Thoracic aorta (tissue), 2 donors: ENCODE measurements at regions not wholly inside any gene's neighbourhood (a gene's known extent, or its start where the extent isn't known, plus 50 kb on each side); places are given as distances from the start of the nearest gene placed in this dataset.
A peak's percentile ranks its signal among the peaks of the same experiment; 100 is the strongest.

Experiments used
- ATAC-seq: fragments of 150-250 bp; one replicate; pipeline ENCODE4 v1.8.0; 2017; ENCODE audit warnings: low read depth; ENCODE audit not compliant: insufficient number of reproducible peaks, low FRiP score
- DNase-seq: peaks from one replicate; pipeline ENCODE4 v3.0.0-alpha.2; 2020; ENCODE audit warnings: low spot score
- H3K27ac ChIP-seq, 2 donors: fragments of 200-600 bp; sonication (generic); 1 replicate in 1 of 2; 2 replicates in 1 of 2; pipeline ENCODE4 v1.5.1; 2016; ENCODE audit warnings: mild to moderate bottlenecking in 2 of 2, moderate library complexity in 2 of 2
- H3K27me3 ChIP-seq: fragments of 200-600 bp; sonication (generic); replicated peaks from 2 replicates; pipeline ENCODE4 v1.6.0; 2016; ENCODE audit warnings: mild to moderate bottlenecking; ENCODE audit not compliant: insufficient read depth
- H3K36me3 ChIP-seq: fragments of 200-600 bp; sonication (generic); one replicate; pipeline ENCODE4 v1.5.1; 2016
- H3K4me1 ChIP-seq, 2 donors: fragments of 200-600 bp; sonication (generic); 1 replicate in 1 of 2; 2 replicates in 1 of 2; pipeline versions ENCODE4 v1.5.1 to v1.6.0; 2016; ENCODE audit warnings: low read depth in 2 of 2, mild to moderate bottlenecking in 1 of 2; ENCODE audit not compliant: control insufficient read depth in 1 of 2
- H3K4me3 ChIP-seq: fragments of 200-600 bp; sonication (generic); 2 replicates; pipeline ENCODE4 v1.5.1; 2016; ENCODE audit warnings: mild to moderate bottlenecking
- H3K9me3 ChIP-seq: fragments of 200-600 bp; sonication (generic); 2 replicates; pipeline ENCODE4 v1.5.1; 2016
- CTCF ChIP-seq: fragments of 200-600 bp; sonication (generic); IDR thresholded peaks from one replicate; pipeline ENCODE4 v1.5.1; 2019; ENCODE audit warnings: antibody characterized with exemption

GRCh38 chr15:95558916-95559315 is 771.6 kb upstream of the NR2F2 start:
- no peak overlapping the region for H3K4me3 ChIP-seq
- H3K9me3 ChIP-seq = no peaks in the 10 kb centered on the region
- no peaks in the 10 kb centered on the region for H3K36me3 ChIP-seq
- ATAC-seq = no peak
- DNase-seq = no peak
- peaks cover 9 to 37% of the 10 kb centered on the region in 2 donors for H3K4me1 ChIP-seq
- TF ChIP-seq CTCF = no peak
- H3K27ac ChIP-seq = peak overlapping the region in 1 of 2 donors; percentile 69
- H3K27me3 ChIP-seq = no peaks in the 10 kb centered on the region

- peaks cover 9 to 37% of the 10 kb centered on the region in 2 donors for H3K4me1 ChIP-seq
- no peak for DNase-seq
- ATAC-seq = no peak
- TF ChIP-seq CTCF = no peak
- H3K27ac ChIP-seq = no peak overlapping the region
- H3K36me3 ChIP-seq = no peaks in the 10 kb centered on the region
- H3K9me3 ChIP-seq = no peaks in the 10 kb centered on the region
- no peak overlapping the region for H3K4me3 ChIP-seq
- H3K27me3 ChIP-seq = no peaks in the 10 kb centered on the region
Observed at GRCh38 chr15:95559875-95560394, 770.6 kb upstream of the NR2F2 start.

GRCh38 chr15:95561463-95561862 is 769.0 kb upstream of the NR2F2 start:
- Histone ChIP-seq H3K27ac (no peak overlapping the region), H3K9me3 (no peaks in the 10 kb centered on the region), H3K27me3 (no peaks in the 10 kb centered on the region), H3K36me3 (no peaks in the 10 kb centered on the region), H3K4me3 (no peak overlapping the region), H3K4me1 (peaks cover 7 to 29% of the 10 kb centered on the region in 2 donors)
- no peak for TF ChIP-seq CTCF
- DNase-seq (no peak), ATAC-seq (no peak)

- no peak overlapping the region for H3K4me3 ChIP-seq
- no peak for DNase-seq
- no peak overlapping the region for H3K27ac ChIP-seq
- no peaks in the 10 kb centered on the region for H3K9me3 ChIP-seq
- no peaks in the 10 kb centered on the region for H3K36me3 ChIP-seq
- ATAC-seq = no peak
- no peaks in the 10 kb centered on the region for H3K27me3 ChIP-seq
- TF ChIP-seq CTCF = no peak
- peaks cover 0 to 7% of the 10 kb centered on the region in 2 donors for H3K4me1 ChIP-seq
Observed at GRCh38 chr15:95563634-95564033, 766.9 kb upstream of the NR2F2 start.

- H3K4me1 ChIP-seq = no peaks in the 10 kb centered on the region
- no peak for DNase-seq
- no peaks in the 10 kb centered on the region for H3K36me3 ChIP-seq
- H3K27ac ChIP-seq = no peak overlapping the region
- no peak for ATAC-seq
- no peak overlapping the region for H3K4me3 ChIP-seq
- no peaks in the 10 kb centered on the region for H3K27me3 ChIP-seq
- no peaks in the 10 kb centered on the region for H3K9me3 ChIP-seq
- TF ChIP-seq CTCF = no peak
Observed at GRCh38 chr15:95565016-95565600, 765.4 kb upstream of the NR2F2 start.
